Spleen (tissue), 7 donors: ENCODE measurements at regions not wholly inside any gene's neighbourhood (a gene's known extent, or its start where the extent isn't known, plus 50 kb on each side); places are given as distances from the start of the nearest gene placed in this dataset.

Experiments
- CTCF ChIP-seq, 11 experiments: fragments of 200-600 bp in 7 of 11; fragments of 450-650 bp in 4 of 11; sonication (generic) in 4 of 11; IDR thresholded peaks in 8 of 11; conservative IDR thresholded peaks in 3 of 11; 1 replicate in 7 of 11; 2 replicates in 4 of 11; pipeline versions ENCODE4 v1.4.0 to v1.8.0; 2016 to 2021; ENCODE audit warnings: antibody characterized with exemption in 11 of 11, inconsistent platforms in 4 of 11, mild to moderate bottlenecking in 1 of 11
- POLR2A ChIP-seq, 3 donors: fragments of 450-650 bp; IDR thresholded peaks; one replicate each; pipeline ENCODE4 v1.5.1; 2017; ENCODE audit warnings: antibody characterized with exemption in 3 of 3, mild to moderate bottlenecking in 1 of 3
- donor health status: DM: no; HTN: no; CAD: no; lungs with moderate emphysema.
- donor health status: DM: no; HTN: no; CAD: no.
- donor health status: DM: no; HTN: no; CAD: no.

GRCh38 chr7:130985361-130985760 lies 251.4 kb upstream of the KLF14 start:
- TF ChIP-seq POLR2A (IDR thresholded peaks at IDR 0.05) (no peak), CTCF (IDR thresholded peaks at IDR 0.05 in 8 of 11, conservative IDR thresholded peaks at IDR 0.05 in 3 of 11) (no peak)
